NCI-H187 treated with DMSO at 0.1 percent for 48 hours (cell line): ENCODE measurements at regions not wholly inside any gene's neighbourhood (a gene's known extent, or its start where the extent isn't known, plus 50 kb on each side); places are given as distances from the start of the nearest gene placed in this dataset.

Experiments
- DNase-seq: peaks from one replicate; lab custom pipeline; 2025; lab: John Stamatoyannopoulos, UW

DNA sequence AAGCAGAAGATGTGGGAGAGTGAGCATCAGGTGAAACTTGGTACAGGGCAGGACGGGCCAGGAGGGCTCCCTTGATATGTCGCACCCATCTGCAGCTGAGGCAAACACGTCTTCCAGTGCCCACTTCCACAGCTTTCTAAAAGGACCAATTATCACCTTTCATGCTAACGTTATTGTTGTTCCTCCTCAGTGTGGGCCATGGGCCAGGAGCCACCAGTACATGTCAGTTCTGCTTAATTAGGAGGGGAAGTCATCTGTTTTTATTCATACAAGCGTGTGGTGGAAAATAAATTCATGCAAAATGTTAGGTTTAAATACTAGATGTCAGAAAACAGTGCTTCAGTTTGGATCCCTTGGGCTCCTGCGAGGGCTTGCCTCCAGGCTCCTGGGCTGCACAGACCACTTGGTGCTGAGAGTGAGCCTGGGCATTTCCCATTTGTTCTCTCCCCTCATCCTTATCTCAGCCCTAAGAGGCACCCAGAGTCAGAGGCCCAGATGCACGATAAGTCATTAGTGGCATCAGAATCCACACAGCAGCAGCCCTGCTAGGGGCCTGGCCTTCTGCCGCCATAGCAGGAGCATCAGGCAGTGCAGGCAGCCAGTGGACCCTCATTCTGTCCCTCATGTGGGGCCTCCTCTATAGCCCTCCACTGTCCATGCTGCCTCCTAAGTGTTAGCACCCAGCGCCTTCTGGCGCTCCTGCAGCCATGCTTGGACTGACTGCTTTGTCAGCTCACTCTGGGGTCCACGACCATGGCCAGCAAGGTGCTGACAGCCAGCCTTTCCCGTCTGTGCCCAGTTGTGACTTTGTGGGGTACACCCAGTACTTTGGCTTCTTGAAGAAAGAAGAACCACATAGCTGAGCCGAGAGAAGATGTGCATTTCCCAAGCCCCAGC is 539.8 kb upstream of the RAB6C start:
- no peak for DNase-seq

DNA sequence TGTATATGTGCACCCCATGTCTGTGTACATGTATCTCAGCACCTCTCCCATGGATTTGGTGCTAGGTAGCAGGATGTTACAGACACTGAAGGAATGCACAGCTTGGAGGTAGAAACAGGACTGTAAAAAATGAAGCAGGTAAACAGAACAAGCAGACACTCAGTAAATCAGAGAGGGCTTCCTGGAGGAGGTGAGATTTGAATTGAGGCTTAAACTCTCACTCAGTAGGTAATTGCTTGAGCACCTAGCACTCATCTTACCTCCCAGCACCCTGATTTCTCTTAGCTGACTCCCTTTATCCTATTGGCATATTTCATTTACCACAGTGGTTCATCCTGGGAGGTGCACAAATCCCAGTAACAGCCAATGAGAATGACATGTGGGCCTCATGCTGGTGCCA is 537.9 kb upstream of the RAB6C start:
- no peak for DNase-seq

DNA sequence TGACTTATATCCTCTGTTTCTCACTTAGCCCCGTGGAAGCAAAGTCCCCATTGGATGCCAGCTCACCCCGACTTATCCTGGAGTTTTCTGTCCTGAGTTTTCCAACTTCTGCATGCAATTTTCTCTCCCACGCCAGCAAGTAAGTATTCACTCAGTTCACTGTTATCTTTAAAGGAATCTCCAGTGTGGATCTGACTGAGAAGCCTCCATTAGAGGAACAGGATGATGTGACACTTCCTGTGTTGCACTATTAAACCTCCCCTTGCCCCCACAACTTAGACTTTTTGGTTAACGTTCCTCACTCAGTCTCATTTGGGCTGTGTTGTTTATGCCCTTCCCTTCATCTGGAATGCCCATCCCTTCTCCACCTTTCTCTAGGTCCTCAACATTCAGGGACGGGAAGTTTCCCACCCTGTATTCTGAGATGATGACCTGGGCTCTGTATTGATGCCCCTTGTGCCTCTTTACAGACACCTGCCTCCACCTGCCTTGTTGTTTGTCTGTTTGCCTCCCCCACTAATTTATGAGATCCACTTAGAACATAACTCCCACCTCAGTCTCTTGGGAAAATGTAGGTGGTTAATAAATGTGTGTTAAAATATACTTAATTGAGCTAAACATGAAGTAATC is 536.1 kb upstream of the RAB6C start:
- no peak for DNase-seq

DNA sequence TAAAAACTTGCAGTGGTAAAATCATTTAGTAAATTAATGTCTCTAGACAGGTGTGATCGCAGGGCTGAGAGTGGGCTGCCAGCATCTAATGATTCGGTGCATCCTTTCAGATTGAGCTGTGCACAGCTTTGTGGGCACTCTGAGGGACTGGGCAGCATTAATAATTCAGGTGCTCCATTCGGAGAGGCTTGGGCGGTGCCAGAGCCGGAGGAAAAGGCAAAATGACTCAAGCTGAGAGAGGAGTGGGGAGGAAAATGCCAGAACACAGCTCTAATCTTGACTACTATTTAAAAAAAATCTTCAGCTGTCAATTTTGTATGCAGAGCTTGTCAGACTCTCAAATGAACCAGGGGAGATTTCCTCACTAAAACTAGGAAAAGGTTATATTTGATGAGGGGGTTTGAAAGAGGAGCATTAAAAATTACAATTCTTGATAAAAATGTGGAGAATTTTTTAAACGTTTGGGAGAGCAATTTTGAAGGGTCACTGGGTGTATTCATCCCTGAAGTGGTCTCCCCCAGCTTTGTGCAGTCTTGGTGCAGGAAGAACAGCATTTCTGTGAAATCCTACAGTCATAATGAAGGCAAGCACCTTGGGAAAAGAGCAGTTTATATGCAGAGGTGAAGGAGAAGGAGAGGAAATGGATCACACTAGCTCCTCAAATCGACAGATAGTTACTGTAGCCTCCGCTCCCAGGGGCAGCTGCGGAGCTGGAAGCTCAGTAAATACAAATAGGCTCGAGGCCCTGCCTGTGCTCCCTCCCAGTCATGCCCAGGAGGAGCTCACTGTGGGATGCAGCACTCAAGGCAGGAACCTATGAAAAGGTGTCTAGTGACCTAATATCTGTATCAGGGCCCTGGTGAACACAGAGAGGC is 535.4 kb upstream of the RAB6C start:
- DNase-seq: no peak

DNA sequence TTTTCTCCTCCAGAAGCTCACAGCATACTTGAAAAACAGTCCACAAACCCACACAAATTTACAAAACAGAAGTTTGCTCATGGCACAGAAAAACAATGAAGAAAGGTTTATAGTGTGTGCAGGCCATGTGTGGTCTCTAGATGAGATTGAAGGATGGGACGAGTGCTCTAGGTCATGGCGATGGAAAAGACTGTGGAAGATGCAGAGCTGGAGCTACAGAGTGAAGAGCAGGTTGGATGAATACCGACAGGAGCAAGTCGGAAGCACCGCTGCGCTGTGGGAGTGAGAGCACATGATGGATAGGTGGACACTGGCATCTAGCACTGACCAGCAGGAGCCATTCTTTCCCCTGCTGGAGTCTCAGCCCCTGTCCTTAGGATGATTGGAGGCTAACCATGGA is 534.7 kb upstream of the RAB6C start:
- no peak for DNase-seq

DNA sequence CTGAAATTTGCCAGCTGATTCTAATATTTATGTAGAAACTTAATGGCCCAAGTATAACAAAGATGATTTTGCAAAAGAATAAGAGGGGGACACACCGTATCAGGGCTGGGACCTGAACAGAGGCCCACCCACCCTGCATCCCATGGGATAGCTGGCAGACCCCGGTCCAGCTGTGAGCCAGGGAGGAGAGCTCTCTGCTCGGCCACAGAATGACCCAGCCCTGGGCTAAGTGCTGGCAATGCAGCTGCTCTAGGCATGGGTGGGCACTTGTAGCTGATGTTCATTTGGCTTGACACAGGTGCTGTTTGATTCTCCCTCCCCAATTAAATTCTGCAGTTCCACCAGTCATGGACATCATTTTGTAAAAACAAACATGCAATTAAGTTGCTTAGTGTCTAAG is 522.8 kb upstream of the RAB6C start:
- DNase-seq: no peak

DNA sequence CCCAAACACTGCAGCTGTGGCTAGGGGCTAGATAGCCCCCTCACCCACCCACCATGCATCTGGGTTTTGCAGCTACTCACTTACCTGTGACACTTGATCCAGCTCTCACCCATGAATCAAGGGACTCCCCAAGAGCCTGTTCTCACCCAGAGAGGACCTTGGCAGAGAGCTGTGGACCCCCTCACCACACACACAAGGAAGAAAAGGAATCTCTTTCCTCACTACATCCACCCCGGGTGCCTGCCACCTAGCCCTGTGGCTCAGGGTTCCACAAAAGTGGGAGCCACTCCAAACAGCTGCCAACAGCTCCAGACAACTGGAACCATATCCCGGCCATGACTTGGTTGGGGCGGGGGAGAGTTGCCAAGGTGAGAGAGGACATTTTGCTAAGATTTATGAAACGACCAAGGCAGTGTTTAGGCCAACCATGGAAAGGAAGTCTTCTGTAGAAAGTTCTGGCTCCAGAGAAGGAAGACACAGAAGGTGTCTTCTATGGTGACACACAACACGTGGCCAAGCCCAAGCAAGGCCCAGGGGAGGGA is 522.1 kb upstream of the RAB6C start:
- DNase-seq: no peak

DNA sequence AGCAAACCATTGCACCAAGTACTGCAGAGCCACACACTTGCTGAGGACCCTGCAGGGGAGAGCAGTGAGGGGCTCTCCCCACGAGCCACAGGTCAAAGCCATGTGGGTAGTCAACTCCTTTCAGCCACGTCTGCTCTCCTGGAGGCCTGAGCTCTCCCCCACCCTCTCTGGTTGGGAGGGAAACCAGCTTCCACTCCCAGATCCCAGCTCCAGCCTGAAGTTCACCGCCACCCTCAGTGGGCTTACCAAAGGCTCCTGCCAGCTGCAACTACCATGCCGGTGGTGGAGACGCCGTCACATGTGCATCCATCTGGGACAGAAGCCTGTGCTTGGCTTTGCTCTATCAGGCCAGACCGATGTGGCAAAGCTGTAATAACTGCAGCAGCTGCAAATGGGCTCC is 521.5 kb upstream of the RAB6C start:
- no peak for DNase-seq

DNA sequence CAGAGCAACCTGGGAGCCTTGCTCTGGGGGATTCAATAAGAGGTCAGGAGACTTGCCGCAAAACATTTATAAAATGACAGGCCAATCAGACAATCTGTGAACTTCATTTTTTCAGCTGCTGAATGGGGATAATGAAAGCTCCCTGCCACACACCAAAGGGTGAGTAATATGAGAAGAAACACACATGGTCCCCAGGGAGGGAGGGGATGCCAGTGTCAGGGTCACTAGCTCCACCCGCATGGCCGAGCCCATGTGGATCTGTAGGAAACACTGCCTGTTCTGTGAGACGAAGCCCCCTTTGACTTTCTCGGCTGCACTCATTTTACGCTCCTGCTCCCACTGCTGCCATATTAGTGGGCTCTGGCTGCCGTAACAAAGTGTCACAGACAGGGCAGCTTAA is 521.0 kb upstream of the RAB6C start:
- no peak for DNase-seq

DNA sequence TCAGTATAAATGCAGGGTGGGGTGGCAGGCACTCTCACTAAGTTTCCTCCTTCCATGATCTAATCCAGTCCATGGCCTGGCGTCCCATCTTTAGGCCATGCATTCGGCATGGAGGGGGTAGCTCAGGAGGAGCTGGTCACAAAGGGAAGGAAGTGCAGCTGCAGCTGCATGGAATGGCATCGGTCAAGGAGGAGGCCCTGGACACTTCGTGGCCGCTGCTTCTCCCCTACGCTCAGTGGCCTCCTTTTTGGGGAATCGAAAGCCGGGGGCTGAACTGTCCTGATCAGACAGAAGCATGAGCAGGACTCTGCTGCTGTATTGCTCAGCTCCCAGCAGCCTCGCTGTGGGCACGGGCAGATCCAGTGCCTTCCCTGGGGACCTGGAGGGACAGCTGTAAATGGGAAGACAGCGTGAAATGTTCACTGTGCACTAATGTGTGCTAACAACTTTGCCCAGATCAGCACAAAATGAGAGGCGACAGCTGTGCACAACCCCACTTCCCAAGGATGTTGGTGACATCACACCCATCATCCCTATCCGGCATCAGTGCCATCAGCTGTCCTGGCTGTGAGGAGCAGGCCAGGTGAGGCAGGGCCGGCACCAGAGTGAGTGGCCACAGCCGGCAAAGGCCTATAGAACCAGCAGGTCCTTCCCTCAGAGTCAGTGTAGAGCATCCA is 520.1 kb upstream of the RAB6C start:
- DNase-seq: no peak

DNA sequence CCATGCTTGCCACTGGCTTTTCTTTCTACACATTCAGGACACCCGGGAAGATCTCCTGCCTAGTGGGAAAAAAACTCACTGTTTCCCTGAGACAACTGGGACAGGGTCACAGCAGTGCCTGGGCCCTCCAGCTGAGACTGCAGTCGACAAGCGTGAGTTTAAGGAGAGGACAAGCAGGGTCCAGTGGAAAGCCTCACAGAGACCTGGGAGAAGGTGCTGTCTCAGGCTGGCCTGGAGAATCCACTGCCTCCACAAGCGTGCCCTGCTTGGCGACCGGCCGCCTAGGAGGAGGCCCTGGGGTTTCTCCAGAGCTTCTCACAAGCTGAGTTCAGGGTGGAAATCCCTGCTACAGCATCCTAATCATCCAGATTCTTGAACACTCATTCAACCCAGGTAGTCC is 519.6 kb upstream of the RAB6C start:
- no peak for DNase-seq

DNA sequence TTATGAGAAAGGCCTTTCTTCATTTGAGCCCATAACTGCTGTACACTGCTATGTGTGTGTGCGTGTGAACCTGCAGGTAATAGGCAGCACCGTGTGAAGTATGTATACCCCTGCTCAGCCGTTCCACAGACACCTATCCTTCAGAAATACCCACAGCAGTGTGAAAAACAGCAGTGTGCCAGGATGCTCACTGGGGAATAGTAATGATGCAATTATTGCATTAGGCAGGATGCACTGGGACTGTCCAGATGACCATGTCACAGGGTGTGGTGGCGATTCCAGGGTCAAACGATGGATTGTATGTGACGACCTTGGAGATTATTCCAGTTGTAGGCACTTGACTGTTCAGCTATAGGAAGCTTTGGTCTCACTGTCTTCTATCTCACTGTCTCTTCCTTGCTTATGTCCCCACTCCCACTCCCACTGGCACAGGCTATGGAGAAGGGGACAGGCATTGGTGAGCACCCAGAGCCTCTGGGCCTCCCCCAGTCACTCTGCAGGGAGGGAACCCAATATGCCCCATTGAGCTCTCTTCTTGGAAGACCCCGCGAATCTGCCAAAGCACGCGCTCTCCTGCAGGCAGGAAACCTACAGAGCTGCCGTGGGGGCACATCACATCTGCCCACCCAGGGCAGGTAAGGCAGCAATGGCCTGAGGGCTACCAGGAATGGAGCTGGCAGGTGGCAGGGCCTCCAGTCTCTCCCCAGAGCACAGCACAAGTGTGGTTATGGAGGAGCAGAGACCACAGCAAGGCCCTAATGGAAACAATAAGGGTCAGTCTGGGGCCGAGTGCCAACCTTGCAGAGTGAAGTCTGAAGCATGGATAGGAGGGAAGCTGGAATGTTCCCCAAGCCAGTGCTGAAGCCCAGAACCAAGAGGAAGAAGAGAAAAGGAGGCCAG is 518.9 kb upstream of the RAB6C start:
- DNase-seq: no peak

DNA sequence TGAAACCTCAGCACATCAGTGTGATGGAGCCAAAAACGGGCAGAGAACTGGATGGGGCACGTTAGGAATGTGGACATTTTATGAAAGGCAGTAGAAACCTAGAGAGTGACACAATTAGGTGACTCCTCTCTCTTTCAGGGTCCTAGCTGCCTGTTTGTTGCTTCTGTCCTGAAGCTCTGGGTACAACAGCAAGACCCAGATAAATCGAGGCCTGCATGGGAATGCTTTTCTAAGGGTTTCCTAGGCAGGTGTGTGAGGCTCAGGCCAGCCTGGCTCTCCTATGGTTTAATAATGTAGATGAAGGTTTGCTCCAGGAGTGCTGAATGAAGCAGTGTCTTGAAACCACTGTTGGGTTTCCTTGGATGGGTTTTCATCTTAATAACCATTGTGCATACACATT is 517.1 kb upstream of the RAB6C start:
- no peak for DNase-seq

DNA sequence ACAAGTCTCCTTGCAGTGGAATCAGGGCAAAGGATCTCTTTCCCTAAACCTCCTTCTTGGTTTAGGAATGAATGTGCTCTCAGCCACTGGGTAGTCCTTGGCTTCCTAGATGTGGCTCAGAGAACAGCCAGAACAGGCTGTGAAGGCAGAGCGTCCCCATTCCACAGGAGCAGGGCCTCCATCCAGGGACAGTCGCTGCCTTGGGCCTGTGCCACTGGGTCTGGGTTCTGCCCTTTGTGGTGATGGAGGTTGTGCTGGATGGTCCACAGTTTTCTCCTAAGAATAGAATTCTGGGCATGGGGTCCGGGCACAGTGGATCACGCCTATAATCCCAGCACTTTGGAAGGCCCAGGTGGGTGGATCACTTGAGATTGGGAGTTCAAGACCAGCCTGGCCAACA is 516.5 kb upstream of the RAB6C start:
- no peak for DNase-seq

DNA sequence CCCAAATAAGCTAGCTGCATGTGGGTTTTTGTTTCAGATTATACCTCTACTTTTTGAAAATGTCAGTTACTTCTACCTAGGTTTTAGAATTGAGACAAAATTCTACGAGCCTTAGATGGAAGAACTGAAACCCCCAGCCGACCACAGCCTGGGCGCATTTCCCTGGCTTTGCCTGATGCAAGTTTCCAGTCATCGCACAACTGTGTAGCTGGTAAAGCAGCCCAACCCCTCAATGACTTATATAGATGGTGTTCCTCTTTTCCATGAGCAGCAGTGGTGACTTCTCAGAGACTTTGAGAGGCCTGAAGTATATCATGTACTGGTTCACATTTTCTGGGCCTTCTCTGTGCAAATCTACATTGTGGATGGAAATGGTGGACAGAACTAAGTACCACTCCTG is 515.4 kb upstream of the RAB6C start:
- no peak for DNase-seq

DNA sequence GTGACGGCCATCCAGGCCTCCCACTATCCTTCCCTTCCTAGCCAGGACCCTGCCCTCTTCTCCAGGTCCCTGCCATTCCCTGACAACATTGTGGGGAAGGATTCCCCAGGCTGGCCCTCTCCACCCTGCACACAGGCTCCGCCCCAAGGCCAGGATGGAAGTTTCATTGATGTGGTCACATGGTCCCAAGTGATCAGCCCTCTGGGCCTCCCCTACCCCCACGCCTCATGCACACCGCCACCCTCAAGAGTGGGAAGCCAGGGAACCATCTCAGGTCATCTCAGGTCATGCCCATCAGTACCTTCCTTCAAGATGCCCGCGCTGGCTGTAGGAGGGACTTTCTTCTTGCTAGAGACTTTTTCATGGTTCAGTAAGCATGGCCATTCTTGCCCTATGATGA is 514.8 kb upstream of the RAB6C start:
- DNase-seq: no peak

DNA sequence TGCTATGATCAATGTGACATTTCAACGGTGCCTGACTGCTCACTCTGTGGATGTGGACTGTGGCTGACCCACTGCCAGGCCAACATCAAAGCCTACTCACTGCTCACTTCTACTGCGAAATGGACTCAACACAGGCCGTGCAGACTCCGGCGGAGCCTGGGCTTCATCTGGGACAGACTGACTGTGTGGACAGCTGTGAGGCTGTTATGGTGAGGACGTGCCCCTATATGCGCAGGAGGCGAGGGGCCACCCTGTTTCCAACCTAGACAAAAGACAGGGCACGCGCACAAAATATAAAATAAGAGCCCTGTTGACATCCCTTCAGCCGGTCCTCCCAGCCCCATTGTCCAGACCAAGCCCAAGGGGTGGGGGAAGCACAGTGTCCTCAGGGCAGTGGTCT is 514.4 kb upstream of the RAB6C start:
- no peak for DNase-seq

DNA sequence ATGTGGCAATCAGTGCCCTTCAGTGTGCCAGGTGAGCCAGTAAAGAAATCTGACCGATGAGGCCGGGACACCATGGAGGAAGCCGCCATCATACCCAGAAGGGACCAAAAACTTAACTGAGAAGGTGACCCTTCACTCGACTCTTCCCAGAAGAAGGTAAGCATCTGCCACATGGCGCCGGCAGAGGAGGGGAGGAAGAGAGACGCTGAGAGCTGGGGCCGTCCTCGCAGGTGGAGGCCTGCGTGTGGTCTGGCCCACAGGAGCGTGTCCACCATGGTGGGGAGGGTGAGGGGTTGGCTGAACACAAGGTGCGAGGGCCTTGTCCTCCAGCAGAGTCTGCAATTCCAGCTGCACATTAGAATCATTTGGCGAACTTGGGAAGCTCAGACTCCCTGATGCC is 513.1 kb upstream of the RAB6C start:
- no peak for DNase-seq

DNA sequence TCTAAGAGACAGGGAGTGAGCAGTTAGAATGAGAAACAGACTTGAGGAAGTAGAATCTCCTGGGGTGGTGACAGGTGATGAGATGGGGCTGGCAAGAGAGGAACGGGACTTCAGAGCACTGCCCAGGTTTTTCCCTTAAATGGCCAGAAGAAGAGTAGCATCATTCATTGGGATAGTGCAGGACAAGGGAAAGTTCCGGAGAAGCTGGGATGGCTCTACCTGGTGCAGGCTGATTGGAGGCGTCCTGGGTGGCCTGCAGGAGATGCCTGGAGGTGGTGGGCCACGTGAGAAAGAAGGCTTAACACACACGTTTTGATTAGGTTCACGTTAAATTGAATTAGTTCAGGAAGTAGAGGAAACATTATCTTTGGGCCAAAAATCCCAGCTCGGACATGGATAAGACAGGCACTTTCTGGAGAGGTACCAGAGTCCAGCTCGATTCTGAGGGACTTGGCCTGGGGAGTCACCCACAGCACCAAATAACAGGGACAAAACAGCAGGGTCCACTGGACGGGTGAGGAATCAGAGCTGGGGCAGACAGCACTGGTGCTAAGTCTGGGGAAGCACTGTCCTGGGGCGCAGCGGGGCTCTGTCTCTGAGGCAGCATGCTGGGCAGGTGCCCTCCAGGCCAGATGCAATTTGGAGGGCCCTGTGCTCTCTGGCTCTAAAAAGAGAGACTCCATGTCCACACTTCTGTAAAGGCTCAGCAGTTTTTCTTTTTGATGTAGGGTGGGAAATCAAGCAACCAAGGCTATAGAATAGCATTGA is 512.3 kb upstream of the RAB6C start:
- no peak for DNase-seq

DNA sequence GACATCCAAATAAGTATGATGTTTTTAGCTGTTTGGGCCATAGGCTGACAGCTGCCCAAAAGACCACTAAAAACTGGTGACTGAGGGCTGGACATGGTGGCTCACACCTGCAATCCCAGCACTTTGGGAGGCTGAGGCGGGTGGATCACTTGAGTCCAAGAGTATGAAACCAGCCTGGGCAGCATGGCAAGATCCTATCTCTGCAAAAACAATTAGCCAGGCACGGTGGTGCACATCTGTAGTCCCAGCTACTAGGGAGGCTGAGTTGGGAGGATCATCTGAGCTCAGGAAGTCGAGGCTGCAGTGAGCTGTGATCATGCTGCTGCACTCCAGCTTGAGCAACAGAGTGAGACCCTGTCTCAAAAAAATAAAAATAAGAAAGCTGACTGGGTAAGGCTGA is 511.5 kb upstream of the RAB6C start:
- DNase-seq: no peak
